HPDE6-E6E7 (cell line): ENCODE measurements at regions not wholly inside any gene's neighbourhood (a gene's known extent, or its start where the extent isn't known, plus 50 kb on each side); places are given as distances from the start of the nearest gene placed in this dataset.
"Not testable (repeated sequence)": the region's sequence is repeated elsewhere in the genome, so short reads cannot be mapped to it uniquely, and the experiment has no call there.

Source experiments
- DNase-seq: peaks from one replicate; pipeline ENCODE4 v3.0.0; 2011; ENCODE audit warnings: missing footprints; ENCODE audit errors: extremely low spot score

GRCh38 chr4:138400066-138400465, 157.9 kb upstream of the SLC7A11 start:
- DNase-seq: no peak

- no peak for DNase-seq
These were observed 156.9 kb upstream of the SLC7A11 start for GRCh38 chr4:138399081-138399480.

- DNase-seq: no peak
These were observed 156.2 kb upstream of the SLC7A11 start for GRCh38 chr4:138398322-138398721.

- DNase-seq: no peak
These were observed 151.9 kb upstream of the SLC7A11 start for GRCh38 chr4:138393886-138394610.

- DNase-seq: no peak
These were observed 150.7 kb upstream of the SLC7A11 start for GRCh38 chr4:138392751-138393308.

GRCh38 chr4:138389976-138390685, 148.0 kb upstream of the SLC7A11 start:
- DNase-seq: no peak

GRCh38 chr4:138374947-138375346, 132.8 kb upstream of the SLC7A11 start:
- DNase-seq: no peak

- DNase-seq: no peak
These were observed 125.8 kb upstream of the SLC7A11 start for GRCh38 chr4:138367942-138368341.

GRCh38 chr4:138352446-138352845, 110.3 kb upstream of the SLC7A11 start:
- DNase-seq: not testable (repeated sequence)

GRCh38 chr4:138348055-138348454, 105.9 kb upstream of the SLC7A11 start:
- peak; percentile 1 for DNase-seq

- DNase-seq: no peak
These were observed 105.4 kb upstream of the SLC7A11 start for GRCh38 chr4:138347561-138347960.

- no peak for DNase-seq
These were observed 102.7 kb upstream of the SLC7A11 start for GRCh38 chr4:138344851-138345250.

- no peak for DNase-seq
These were observed 101.9 kb upstream of the SLC7A11 start for GRCh38 chr4:138344054-138344453.

- no peak for DNase-seq
These were observed 99.7 kb upstream of the SLC7A11 start for GRCh38 chr4:138341739-138342415.

- DNase-seq: no peak
These were observed 96.7 kb upstream of the SLC7A11 start for GRCh38 chr4:138338840-138339239.

- DNase-seq: not testable (repeated sequence)
These were observed 96.1 kb upstream of the SLC7A11 start for GRCh38 chr4:138338222-138338621.

- no peak for DNase-seq
These were observed 92.3 kb upstream of the SLC7A11 start for GRCh38 chr4:138334346-138335016.

GRCh38 chr4:138332415-138332814, 90.3 kb upstream of the SLC7A11 start:
- not testable (repeated sequence) for DNase-seq

GRCh38 chr4:138330531-138330930, 88.4 kb upstream of the SLC7A11 start:
- no peak for DNase-seq

- no peak for DNase-seq
These were observed 87.4 kb upstream of the SLC7A11 start for GRCh38 chr4:138329506-138330070.

- DNase-seq: no peak
These were observed 85.2 kb upstream of the SLC7A11 start for GRCh38 chr4:138327338-138327737.
